ENCODE measurements at regions not wholly inside any gene's neighbourhood (a gene's known extent, or its start where the extent isn't known, plus 50 kb on each side); places are given as distances from the start of the nearest gene placed in this dataset.
A peak's percentile ranks its signal among the peaks of the same experiment; 100 is the strongest.
"Not testable (repeated sequence)": the region's sequence is repeated elsewhere in the genome, so short reads cannot be mapped to it uniquely, and the experiment has no call there.

DNA sequence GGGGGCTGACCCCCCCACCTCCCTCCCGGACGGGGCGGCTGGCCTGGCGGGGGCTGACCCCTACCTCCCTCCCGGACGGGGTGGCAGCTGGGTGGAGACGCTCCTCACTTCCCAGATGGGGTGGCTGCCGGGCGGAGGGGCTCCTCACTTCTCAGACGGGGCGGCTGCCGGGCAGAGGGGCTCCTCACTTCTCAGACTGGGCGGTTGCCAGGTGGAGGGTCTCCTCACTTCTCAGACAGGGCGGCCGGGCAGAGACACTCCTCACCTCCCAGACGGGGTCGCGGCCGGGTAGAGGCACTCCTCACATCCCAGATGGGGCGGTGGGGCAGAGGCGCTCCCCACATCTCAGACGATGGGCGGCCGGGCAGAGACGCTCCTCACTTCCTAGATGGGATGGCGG is 435.1 kb downstream of the RPS24 start:
- not testable (repeated sequence) for DNase-seq; H3K4me3 ChIP-seq (ENCODE audit: insufficient read depth, low read depth, low read length); H3K36me3 ChIP-seq (replicated peaks; ENCODE audit: control insufficient read depth, insufficient read depth, low read length); H3K27me3 ChIP-seq (ENCODE audit: control insufficient read depth, insufficient read depth, low read length)

DNA sequence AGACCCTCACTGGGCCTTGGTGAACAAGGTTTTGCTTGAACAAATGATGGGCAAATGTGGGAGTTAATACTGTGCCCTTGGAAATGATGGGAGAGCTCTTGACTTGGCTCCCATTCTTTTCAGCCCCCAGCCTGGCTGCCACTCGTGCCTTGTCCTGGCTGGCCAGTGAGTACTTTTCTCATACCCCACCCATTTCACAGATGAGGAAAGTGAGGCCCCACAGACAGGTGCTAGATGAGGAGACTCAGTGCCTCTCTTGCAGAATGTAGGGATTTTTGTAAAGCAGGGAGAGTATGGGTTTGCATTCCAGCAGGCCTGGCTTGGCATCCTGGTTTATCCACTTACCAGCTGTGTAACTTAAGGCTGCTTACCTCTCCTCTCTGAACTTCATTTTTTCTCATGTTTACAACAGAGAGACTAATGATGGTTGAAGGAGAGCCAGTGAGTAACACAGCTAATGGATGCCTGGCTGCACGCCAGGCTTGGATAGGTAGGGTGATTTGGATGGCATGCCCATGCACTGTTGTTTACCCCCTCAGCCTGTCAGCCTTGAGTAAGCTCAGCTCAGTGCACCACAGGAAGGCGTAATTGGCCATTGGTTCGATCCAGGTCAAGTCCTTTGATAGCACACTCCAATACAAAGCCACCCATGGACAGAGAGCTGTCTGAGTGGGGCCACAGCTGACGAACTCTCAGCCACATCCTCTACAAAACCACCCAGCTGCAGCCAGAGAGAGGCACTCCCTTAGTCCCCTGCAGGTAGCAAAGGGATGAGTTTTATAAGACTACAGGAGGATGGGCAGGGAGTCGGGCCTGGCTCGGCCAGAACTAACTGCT is 436.8 kb downstream of the RPS24 start:
- Histone ChIP-seq H3K36me3 (replicated peaks; ENCODE audit: control insufficient read depth, insufficient read depth, low read length) (no peaks in the 10 kb centered on the region), H3K27me3 (ENCODE audit: control insufficient read depth, insufficient read depth, low read length) (no peaks in the 10 kb centered on the region), H3K4me3 (ENCODE audit: insufficient read depth, low read depth, low read length) (no peak overlapping the region)
- no peak for DNase-seq

DNA sequence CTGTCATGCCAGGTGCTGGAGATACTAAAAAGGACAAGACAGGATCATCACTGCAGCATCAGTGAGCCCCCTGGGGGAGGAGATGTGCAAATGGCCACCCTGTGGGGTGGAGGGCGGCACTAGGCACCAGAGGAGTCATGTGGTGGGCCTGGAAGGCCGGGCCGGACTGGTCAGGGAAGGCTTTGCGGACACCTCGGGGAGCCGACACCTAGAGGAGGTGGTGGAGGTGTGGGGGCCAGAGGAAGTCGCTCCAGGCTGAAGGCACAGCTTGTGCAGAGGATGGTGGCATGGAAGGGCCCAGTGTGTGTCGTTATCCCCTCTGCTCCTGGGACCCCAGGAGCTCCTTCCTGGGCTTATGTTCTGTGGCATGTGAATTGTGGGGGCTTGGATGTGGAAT is 437.7 kb downstream of the RPS24 start:
- H3K36me3 ChIP-seq (replicated peaks; ENCODE audit: control insufficient read depth, insufficient read depth, low read length): no peaks in the 10 kb centered on the region
- no peak for DNase-seq
- no peak overlapping the region for H3K4me3 ChIP-seq (ENCODE audit: insufficient read depth, low read depth, low read length)
- H3K27me3 ChIP-seq (ENCODE audit: control insufficient read depth, insufficient read depth, low read length): no peaks in the 10 kb centered on the region

DNA sequence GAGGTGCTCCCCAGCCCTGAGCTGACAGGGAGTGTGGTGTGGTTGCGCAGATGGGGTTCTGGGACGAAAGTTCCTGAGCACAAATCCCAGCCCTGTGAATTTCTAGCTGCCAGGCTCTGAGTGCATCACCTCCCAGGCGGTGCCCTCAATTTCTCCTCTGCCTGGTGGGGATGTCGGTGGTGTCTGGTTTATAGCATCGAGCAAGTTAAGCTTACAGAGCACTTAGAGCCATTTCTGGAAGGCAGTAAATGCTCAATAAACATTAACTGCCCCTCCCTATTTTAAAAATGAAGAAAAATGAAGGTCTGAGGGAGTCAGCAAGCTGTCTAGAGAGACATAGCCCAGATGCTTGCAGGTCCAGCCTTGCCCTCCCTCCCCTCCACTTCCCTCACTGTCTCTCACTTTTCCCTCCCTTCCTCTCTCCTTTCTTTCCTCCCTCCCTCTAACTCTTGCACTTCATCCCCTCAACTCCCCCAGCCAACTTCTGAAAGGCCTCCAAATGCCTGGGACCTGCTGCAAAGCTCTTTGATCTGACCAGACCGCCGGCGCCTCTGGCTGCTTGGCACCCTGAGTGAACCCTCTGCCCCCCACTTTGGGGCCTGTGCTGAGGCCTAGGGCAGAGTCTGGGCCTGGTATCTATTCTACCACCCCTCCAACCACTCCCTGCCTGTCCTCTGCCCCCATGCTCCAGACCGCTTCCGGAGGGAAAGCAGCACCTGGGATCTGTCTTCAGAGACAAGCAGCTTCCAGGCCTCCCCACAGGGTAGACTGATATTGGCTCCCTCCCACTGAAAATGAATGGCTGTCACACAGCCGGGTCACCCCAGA is 438.3 kb downstream of the RPS24 start:
- no peak for DNase-seq
- H3K4me3 ChIP-seq (ENCODE audit: insufficient read depth, low read depth, low read length): no peak overlapping the region
- no peaks in the 10 kb centered on the region for H3K27me3 ChIP-seq (ENCODE audit: control insufficient read depth, insufficient read depth, low read length)
- no peaks in the 10 kb centered on the region for H3K36me3 ChIP-seq (replicated peaks; ENCODE audit: control insufficient read depth, insufficient read depth, low read length)

- peak; percentile 64 for DNase-seq
- H3K27me3 ChIP-seq (ENCODE audit: control insufficient read depth, insufficient read depth, low read length): no peaks in the 10 kb centered on the region
- H3K36me3 ChIP-seq (replicated peaks; ENCODE audit: control insufficient read depth, insufficient read depth, low read length): no peaks in the 10 kb centered on the region
- H3K4me3 ChIP-seq (ENCODE audit: insufficient read depth, low read depth, low read length): no peak overlapping the region
These were observed 438.9 kb downstream of the RPS24 start for GRCh38 chr10:78472551-78472890.

DNA sequence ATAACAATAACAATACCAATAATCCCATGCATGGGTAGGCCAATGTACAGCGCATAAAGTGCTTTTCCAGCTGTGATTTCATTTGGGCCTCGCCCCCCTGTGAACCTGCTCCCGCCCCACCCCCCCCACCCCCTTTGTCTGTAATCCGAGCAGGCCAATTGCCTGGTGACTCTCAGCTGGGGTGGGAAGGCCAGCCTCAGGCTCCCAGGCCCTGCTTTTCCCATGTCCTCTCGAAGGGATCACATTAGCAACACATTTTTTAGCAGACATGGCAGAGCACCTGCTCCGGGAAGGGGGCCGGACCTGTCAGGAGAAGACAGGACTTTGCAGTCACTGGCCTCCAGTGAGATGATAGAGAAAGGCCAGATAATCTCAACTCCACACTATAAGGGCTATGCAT is 439.3 kb downstream of the RPS24 start:
- Histone ChIP-seq H3K4me3 (ENCODE audit: insufficient read depth, low read depth, low read length) (no peak overlapping the region), H3K36me3 (replicated peaks; ENCODE audit: control insufficient read depth, insufficient read depth, low read length) (no peaks in the 10 kb centered on the region), H3K27me3 (ENCODE audit: control insufficient read depth, insufficient read depth, low read length) (no peaks in the 10 kb centered on the region)
- DNase-seq: peak; percentile 81

DNA sequence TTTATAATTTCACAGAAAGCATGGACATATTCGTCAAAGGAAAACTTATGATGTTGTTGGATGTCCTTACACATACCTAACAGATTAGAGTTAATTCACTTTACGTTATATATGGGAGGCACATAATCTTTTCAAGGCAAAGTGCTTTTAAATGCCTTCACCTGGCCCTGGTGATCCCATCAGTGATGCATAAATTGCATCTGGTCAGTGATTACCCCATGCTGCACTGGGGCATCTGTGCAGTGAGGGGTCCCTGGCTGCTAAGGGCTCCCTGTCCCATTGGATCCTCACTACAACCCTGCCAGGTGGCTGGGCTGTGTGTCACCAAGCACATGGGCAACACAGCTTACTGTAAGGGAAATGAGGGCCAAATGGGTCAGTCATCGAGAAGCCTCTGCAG is 441.1 kb downstream of the RPS24 start:
- H3K36me3 ChIP-seq (replicated peaks; ENCODE audit: control insufficient read depth, insufficient read depth, low read length): no peaks in the 10 kb centered on the region
- H3K27me3 ChIP-seq (ENCODE audit: control insufficient read depth, insufficient read depth, low read length): no peaks in the 10 kb centered on the region
- H3K4me3 ChIP-seq (ENCODE audit: insufficient read depth, low read depth, low read length): no peak overlapping the region
- DNase-seq: no peak

DNA sequence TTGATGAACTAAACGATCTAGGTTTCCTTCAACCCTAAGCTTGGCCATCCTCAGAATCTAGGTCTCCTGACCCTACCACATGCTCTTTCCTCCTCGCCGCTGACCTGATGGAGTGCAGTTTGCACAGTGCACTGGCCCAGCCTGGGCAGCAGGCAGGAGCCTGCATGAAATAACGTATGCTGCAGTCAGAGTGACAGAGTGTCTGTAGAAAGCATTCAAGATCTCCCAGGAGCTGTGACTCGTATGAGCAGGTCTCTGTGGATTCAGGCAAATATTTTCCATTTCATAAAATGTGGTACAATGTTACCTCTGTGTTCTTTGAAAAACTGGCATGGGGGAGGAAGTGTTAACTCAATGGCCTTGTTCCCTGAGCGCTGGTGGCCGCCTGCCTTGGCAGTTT is 441.8 kb downstream of the RPS24 start:
- H3K4me3 ChIP-seq (ENCODE audit: insufficient read depth, low read depth, low read length): no peak overlapping the region
- H3K27me3 ChIP-seq (ENCODE audit: control insufficient read depth, insufficient read depth, low read length): no peaks in the 10 kb centered on the region
- no peaks in the 10 kb centered on the region for H3K36me3 ChIP-seq (replicated peaks; ENCODE audit: control insufficient read depth, insufficient read depth, low read length)
- no peak for DNase-seq

DNA sequence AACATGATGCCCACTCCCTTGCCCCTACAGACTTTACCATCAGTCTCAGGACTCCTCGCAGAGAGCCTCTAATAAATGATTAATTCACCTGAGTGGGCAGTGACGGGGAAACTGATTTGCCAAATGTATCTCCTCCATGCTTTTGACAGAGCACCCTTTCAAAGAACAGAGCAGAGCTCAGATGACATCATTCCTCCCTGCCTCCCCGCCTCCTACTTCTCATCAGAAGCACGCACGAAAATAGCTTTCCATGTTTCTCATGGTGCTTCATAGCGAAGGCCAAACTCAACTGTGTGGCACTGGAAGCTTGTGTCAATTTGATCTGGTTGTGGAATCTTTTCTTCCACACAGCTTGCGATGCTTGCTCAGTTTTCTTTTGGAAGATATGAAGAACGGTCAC is 442.5 kb downstream of the RPS24 start:
- no peak overlapping the region for H3K4me3 ChIP-seq (ENCODE audit: insufficient read depth, low read depth, low read length)
- no peaks in the 10 kb centered on the region for H3K27me3 ChIP-seq (ENCODE audit: control insufficient read depth, insufficient read depth, low read length)
- no peaks in the 10 kb centered on the region for H3K36me3 ChIP-seq (replicated peaks; ENCODE audit: control insufficient read depth, insufficient read depth, low read length)
- no peak for DNase-seq

GRCh38 chr10:78476844-78477243 is 443.2 kb downstream of the RPS24 start:
- Histone ChIP-seq H3K27me3 (ENCODE audit: control insufficient read depth, insufficient read depth, low read length) (no peaks in the 10 kb centered on the region), H3K4me3 (ENCODE audit: insufficient read depth, low read depth, low read length) (no peak overlapping the region), H3K36me3 (replicated peaks; ENCODE audit: control insufficient read depth, insufficient read depth, low read length) (no peaks in the 10 kb centered on the region)
- no peak for DNase-seq

- no peaks in the 10 kb centered on the region for H3K36me3 ChIP-seq (replicated peaks; ENCODE audit: control insufficient read depth, insufficient read depth, low read length)
- DNase-seq: no peak
- no peaks in the 10 kb centered on the region for H3K27me3 ChIP-seq (ENCODE audit: control insufficient read depth, insufficient read depth, low read length)
- H3K4me3 ChIP-seq (ENCODE audit: insufficient read depth, low read depth, low read length): no peak overlapping the region
These were observed 445.3 kb downstream of the RPS24 start for GRCh38 chr10:78478919-78479318.

DNA sequence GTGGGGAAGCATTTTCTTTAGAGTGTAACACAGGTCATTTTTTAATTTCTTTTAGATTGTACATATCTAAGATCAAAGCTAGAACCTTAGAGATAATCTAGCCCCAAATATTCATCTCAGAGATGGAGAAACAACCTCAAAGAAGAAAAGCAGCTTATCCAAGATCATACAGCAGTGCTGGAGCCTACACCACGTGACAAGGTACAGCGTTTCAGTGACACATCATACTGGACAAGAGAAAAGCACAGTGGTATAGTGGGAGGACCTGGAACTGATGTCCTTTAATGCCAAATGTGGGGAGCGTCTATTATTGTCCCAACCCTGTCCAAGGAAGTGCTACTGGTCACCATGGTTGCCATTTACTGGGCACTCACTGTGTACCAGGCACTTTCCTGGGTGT is 445.8 kb downstream of the RPS24 start:
- Histone ChIP-seq H3K27me3 (ENCODE audit: control insufficient read depth, insufficient read depth, low read length) (no peaks in the 10 kb centered on the region), H3K4me3 (ENCODE audit: insufficient read depth, low read depth, low read length) (no peak overlapping the region), H3K36me3 (replicated peaks; ENCODE audit: control insufficient read depth, insufficient read depth, low read length) (no peaks in the 10 kb centered on the region)
- no peak for DNase-seq

GRCh38 chr10:78481842-78482241 is 448.2 kb downstream of the RPS24 start:
- H3K36me3 ChIP-seq (replicated peaks; ENCODE audit: control insufficient read depth, insufficient read depth, low read length): no peaks in the 10 kb centered on the region
- no peak for DNase-seq
- no peak overlapping the region for H3K4me3 ChIP-seq (ENCODE audit: insufficient read depth, low read depth, low read length)
- no peaks in the 10 kb centered on the region for H3K27me3 ChIP-seq (ENCODE audit: control insufficient read depth, insufficient read depth, low read length)

GRCh38 chr10:78483641-78484040 is 450.0 kb downstream of the RPS24 start:
- Histone ChIP-seq H3K27me3 (ENCODE audit: control insufficient read depth, insufficient read depth, low read length) (no peaks in the 10 kb centered on the region), H3K4me3 (ENCODE audit: insufficient read depth, low read depth, low read length) (no peak overlapping the region), H3K36me3 (replicated peaks; ENCODE audit: control insufficient read depth, insufficient read depth, low read length) (no peaks in the 10 kb centered on the region)
- no peak for DNase-seq

DNA sequence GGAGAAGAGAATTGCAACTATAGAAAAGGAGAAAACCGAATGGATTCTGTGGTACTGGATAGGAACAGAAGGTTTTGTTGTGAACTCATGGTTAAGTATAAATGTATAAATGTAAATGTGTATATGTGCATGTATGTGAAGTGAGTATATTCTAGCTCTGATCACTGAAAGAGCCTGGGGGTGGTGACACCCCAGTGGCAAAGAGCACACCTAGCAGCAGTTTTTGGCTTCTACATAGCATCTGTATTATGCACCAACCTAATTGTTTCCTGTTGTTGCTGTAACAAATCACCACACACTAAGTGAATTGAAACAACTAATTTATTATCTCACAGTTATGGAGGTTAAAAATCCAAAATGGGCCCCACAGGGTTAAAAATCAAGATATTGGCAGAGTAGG is 455.4 kb downstream of the RPS24 start:
- no peak for DNase-seq
- H3K36me3 ChIP-seq (replicated peaks; ENCODE audit: control insufficient read depth, insufficient read depth, low read length): no peaks in the 10 kb centered on the region
- no peak overlapping the region for H3K4me3 ChIP-seq (ENCODE audit: insufficient read depth, low read depth, low read length)
- no peaks in the 10 kb centered on the region for H3K27me3 ChIP-seq (ENCODE audit: control insufficient read depth, insufficient read depth, low read length)

Measured in H7 (cell line).